ENCODE measurements at regions not wholly inside any gene's neighbourhood (a gene's known extent, or its start where the extent isn't known, plus 50 kb on each side); places are given as distances from the start of the nearest gene placed in this dataset.

DNA sequence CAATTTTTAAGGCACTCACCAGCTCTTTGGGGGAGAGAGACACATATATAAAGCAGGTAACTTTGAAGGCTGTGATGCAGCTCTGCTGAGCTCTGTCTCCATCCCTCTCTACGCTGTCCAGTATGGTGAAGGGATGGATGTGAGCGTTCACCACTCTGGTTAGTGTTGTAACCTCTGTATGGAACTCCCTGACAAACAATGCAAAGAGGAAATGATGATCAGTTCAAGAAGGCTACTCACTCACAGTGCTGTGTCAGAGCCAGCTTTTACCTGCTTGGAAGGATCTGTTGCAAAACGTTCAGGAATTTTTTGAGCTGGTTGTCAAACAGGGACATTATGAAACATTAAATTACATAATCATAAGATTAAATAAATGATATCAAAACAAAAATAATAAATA lies 90.8 kb upstream of the SLC10A2 start:
- TF ChIP-seq EZH2 (IDR thresholded peaks at IDR 0.05) (no peak), FOXP2 (optimal IDR thresholded peaks at IDR 0.05; ENCODE audit: control extremely low read depth, extremely low read length, insufficient read depth) (no peak), POLR2AphosphoS5 (IDR thresholded peaks at IDR 0.05; ENCODE audit: borderline replicate concordance, low read depth, low read length) (no peak)
- H3K27ac ChIP-seq = no peak overlapping the region
- no peak overlapping the region for H3K9ac ChIP-seq (ENCODE audit: insufficient read length)
- no peak for DNase-seq (ENCODE audit: low read depth, low spot score)
- no peaks in the 10 kb centered on the region for H3K36me3 ChIP-seq (ENCODE audit: insufficient read depth, low read length)
- no peak overlapping the region for H3K4me3 ChIP-seq
- H3K9me3 ChIP-seq (ENCODE audit: low read depth, low read length) = no peaks in the 10 kb centered on the region

DNA sequence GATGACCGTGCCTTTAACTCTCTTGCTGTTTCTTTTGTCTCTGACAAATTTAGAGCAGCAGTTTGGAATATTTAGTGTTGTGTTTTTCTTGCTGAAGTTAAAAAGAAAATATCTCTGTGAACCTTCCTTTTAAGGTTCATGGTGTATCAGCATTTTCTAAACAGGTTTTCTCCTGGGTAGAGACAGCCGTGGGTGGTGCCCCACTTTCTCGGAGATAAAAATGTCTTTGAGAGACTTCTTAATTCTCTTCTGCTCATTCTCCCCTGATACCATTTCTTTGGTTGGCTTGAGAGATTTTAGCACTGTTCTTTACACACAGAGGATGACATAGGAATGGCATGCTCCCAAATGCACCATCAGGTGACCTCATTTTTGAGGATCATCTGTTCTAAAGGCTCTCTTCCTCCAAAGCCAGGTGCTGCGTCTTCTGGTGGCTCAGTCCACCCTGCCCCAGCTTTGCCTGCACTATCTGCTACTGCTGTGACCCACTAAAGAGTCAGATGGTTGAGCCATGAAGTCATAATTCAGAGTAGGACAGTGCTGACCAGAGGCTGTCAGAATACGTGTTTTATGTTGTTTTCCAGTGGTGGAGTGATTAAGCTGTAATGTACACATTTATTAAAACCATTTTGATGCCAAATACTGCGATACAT lies 90.3 kb upstream of the SLC10A2 start:
- TF ChIP-seq EZH2 (IDR thresholded peaks at IDR 0.05) (no peak), FOXP2 (optimal IDR thresholded peaks at IDR 0.05; ENCODE audit: control extremely low read depth, extremely low read length, insufficient read depth) (no peak)
- no peak overlapping the region for H3K27ac ChIP-seq
- no peaks in the 10 kb centered on the region for H3K36me3 ChIP-seq (ENCODE audit: insufficient read depth, low read length)
- DNase-seq (ENCODE audit: low read depth, low spot score) = no peak
- H3K4me3 ChIP-seq = no peak overlapping the region
- no peak overlapping the region for H3K9ac ChIP-seq (ENCODE audit: insufficient read length)
- H3K9me3 ChIP-seq (ENCODE audit: low read depth, low read length) = no peaks in the 10 kb centered on the region

DNA sequence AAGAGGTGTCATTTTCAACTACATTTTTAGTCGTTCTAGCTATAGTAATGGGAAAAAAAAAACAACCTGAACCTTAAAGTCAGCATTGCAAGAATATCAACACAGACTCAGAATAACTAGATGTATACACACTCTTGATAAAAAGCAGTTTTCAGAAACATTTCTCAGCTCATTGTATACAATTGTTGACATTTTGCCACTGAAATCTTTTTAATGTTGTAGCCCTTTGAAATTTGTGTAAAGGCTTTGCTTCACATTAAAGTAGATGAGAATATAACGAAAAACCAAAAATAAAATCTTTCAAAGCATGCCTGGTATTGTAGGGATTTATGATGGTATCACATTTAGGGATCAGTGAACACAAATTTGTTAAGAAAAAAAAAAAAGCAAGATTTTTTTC lies 87.2 kb upstream of the SLC10A2 start:
- no peak overlapping the region for H3K9ac ChIP-seq (ENCODE audit: insufficient read length)
- H3K36me3 ChIP-seq (ENCODE audit: insufficient read depth, low read length) = no peaks in the 10 kb centered on the region
- no peaks in the 10 kb centered on the region for H3K9me3 ChIP-seq (ENCODE audit: low read depth, low read length)
- DNase-seq (ENCODE audit: low read depth, low spot score) = no peak
- no peak overlapping the region for H3K27ac ChIP-seq
- TF ChIP-seq EZH2 (IDR thresholded peaks at IDR 0.05) (no peak), FOXP2 (optimal IDR thresholded peaks at IDR 0.05; ENCODE audit: control extremely low read depth, extremely low read length, insufficient read depth) (no peak), POLR2AphosphoS5 (IDR thresholded peaks at IDR 0.05; ENCODE audit: borderline replicate concordance, low read depth, low read length) (no peak)
- H3K4me3 ChIP-seq = no peak overlapping the region

DNA sequence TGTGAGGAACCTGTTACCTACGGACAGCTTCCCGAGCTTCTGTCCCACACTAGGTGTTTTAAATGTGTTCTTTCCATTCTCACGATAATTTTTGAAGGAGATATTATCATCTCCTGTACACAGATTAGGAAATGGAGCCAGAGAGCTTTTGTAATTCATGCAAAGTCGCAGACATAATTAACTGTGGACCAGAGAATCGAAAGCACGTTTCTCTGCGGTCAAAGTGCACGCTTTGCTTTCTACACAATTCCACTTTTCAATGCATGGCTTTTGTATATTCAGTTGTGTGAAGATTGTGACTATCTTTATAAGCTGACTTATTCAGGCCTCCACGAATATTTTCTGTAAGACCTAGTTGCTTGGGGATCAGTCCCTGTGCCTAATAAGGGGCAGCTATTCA lies 81.7 kb upstream of the SLC10A2 start:
- Histone ChIP-seq H3K4me3 (no peak overlapping the region), H3K9ac (ENCODE audit: insufficient read length) (no peak overlapping the region), H3K27ac (no peak overlapping the region), H3K36me3 (ENCODE audit: insufficient read depth, low read length) (no peaks in the 10 kb centered on the region), H3K9me3 (ENCODE audit: low read depth, low read length) (no peaks in the 10 kb centered on the region)
- TF ChIP-seq POLR2AphosphoS5 (IDR thresholded peaks at IDR 0.05; ENCODE audit: borderline replicate concordance, low read depth, low read length) = no peak
- no peak for TF ChIP-seq FOXP2 (optimal IDR thresholded peaks at IDR 0.05; ENCODE audit: control extremely low read depth, extremely low read length, insufficient read depth)
- TF ChIP-seq EZH2 (IDR thresholded peaks at IDR 0.05) = no peak
- no peak for DNase-seq (ENCODE audit: low read depth, low spot score)

DNA sequence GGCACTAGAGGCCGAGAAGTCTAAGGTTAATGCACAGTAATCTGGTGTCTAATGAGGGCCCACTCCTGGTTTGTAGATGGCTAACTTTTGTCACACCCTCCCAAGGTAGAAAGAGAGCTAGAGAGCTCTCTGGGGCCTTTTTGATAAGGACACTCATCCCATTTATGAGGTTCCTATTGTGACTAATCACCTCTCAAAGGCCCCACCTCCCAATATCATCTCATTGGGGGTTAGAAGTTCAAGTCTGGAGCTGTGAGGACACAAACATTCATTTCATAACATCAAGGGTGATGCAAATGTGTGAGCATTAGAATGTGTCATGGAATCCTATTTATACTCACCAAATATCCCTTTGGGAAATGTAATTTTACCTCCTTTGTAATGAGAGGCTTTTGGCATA lies 79.2 kb upstream of the SLC10A2 start:
- no peak overlapping the region for H3K4me3 ChIP-seq
- DNase-seq (ENCODE audit: low read depth, low spot score) = no peak
- H3K36me3 ChIP-seq (ENCODE audit: insufficient read depth, low read length) = no peaks in the 10 kb centered on the region
- H3K27ac ChIP-seq = no peak overlapping the region
- TF ChIP-seq POLR2AphosphoS5 (IDR thresholded peaks at IDR 0.05; ENCODE audit: borderline replicate concordance, low read depth, low read length) (no peak), FOXP2 (optimal IDR thresholded peaks at IDR 0.05; ENCODE audit: control extremely low read depth, extremely low read length, insufficient read depth) (no peak), EZH2 (IDR thresholded peaks at IDR 0.05) (no peak)
- H3K9ac ChIP-seq (ENCODE audit: insufficient read length) = no peak overlapping the region
- H3K9me3 ChIP-seq (ENCODE audit: low read depth, low read length) = no peaks in the 10 kb centered on the region

DNA sequence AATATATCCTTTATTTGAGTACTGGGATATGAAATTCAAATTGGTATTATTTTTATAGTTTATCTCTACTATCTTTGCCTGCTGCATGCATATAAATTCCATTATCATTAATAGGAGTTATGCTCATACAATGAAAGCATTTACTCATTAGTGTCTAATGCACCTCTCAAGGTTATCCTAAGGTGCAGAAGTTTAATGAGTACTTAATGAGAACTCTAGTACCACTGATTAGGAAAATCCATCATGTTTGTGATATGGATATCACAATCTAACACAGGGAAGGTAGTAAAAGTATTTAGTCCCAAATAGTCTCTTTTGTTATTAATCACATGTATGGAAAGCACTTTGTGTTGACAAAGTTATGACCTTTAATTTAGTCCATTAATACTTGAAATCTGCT lies 77.2 kb upstream of the SLC10A2 start:
- H3K9ac ChIP-seq (ENCODE audit: insufficient read length) = no peak overlapping the region
- no peaks in the 10 kb centered on the region for H3K36me3 ChIP-seq (ENCODE audit: insufficient read depth, low read length)
- H3K27ac ChIP-seq = no peak overlapping the region
- no peak overlapping the region for H3K4me3 ChIP-seq
- TF ChIP-seq EZH2 (IDR thresholded peaks at IDR 0.05) = no peak
- no peak for TF ChIP-seq POLR2AphosphoS5 (IDR thresholded peaks at IDR 0.05; ENCODE audit: borderline replicate concordance, low read depth, low read length)
- no peak for TF ChIP-seq FOXP2 (optimal IDR thresholded peaks at IDR 0.05; ENCODE audit: control extremely low read depth, extremely low read length, insufficient read depth)
- no peak for DNase-seq (ENCODE audit: low read depth, low spot score)
- H3K9me3 ChIP-seq (ENCODE audit: low read depth, low read length) = no peaks in the 10 kb centered on the region

DNA sequence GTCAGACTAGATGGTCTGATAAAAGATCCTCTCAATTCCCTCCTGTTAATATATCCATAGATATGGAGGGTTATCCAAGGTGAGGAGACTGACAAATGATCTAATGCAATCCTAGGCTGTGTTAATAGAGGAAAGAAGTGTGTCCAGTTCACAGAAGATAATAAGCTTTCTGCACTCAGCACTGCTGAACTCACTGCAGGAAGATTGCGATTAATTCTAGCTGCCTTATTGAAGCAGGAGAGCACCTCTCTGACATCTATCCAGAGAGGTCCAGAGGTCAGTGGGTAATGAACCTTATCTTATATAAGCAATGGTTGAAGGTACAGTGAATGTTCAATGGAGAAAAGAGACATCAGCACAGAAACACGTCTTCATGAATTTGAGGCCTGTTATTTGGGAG lies 75.9 kb upstream of the SLC10A2 start:
- TF ChIP-seq FOXP2 (optimal IDR thresholded peaks at IDR 0.05; ENCODE audit: control extremely low read depth, extremely low read length, insufficient read depth) (no peak), POLR2AphosphoS5 (IDR thresholded peaks at IDR 0.05; ENCODE audit: borderline replicate concordance, low read depth, low read length) (no peak), EZH2 (IDR thresholded peaks at IDR 0.05) (no peak)

DNA sequence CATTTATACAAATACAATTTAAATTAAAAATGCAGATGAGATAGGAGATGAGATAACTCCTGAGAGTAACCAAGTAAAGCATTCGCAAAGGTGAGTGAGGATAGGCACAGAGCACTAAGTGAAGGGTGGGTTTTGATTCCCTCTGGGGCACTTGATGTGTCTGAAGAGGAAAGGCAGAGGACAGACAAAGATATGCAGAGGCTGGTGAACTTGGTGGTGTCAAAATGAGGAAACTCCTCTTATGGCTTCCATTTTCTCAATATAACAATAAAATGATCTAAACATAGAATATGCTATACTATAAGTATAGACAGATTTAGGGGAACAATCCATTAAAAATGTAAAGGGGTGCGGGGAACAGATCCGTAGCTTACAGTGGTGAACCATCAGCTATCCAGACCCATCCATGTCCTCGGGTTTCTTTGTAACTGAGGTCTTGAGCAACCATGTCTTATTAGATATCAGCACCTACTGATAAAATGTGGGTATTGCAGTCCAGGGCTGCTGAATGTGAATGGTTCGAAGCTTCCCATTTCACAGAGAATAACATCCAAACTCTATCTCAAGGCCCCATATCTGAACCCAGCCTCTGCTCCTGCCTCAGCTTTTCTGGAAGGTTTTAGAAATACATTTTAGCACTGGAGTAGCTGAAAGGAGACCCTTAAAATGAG lies 73.9 kb upstream of the SLC10A2 start:
- Histone ChIP-seq H3K4me3 (no peak overlapping the region), H3K27ac (no peak overlapping the region), H3K36me3 (ENCODE audit: insufficient read depth, low read length) (no peaks in the 10 kb centered on the region), H3K9ac (ENCODE audit: insufficient read length) (no peak overlapping the region), H3K9me3 (ENCODE audit: low read depth, low read length) (no peaks in the 10 kb centered on the region)
- no peak for TF ChIP-seq POLR2AphosphoS5 (IDR thresholded peaks at IDR 0.05; ENCODE audit: borderline replicate concordance, low read depth, low read length)
- TF ChIP-seq FOXP2 (optimal IDR thresholded peaks at IDR 0.05; ENCODE audit: control extremely low read depth, extremely low read length, insufficient read depth) = no peak
- no peak for DNase-seq (ENCODE audit: low read depth, low spot score)

More for the DNA sequence above, 75.9 kb upstream of the SLC10A2 start:
- no peak overlapping the region for H3K27ac ChIP-seq
- no peak overlapping the region for H3K4me3 ChIP-seq
- no peak overlapping the region for H3K9ac ChIP-seq (ENCODE audit: insufficient read length)
- H3K9me3 ChIP-seq (ENCODE audit: low read depth, low read length) = no peaks in the 10 kb centered on the region
- no peaks in the 10 kb centered on the region for H3K36me3 ChIP-seq (ENCODE audit: insufficient read depth, low read length)
- no peak for DNase-seq (ENCODE audit: low read depth, low spot score)

DNA sequence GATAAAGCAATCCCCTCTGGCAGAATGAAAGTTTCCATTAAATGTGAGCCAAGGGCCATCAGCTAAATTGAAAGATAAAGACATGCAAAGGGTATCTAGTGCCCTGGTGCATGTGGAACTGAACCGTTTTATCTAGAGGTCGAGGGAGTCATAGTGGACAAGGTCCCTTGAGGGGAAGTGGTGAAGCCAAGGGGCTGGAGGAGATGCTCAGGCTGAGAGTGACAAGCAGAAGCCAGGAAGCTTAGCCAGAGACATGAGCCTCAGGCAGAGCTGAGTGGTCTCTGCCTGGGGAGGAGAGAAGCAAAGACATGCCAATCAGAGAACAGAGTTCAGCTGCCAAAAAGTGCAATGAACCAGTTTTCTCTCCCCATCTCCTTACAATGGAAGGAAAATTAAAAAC lies 68.1 kb upstream of the SLC10A2 start:
- TF ChIP-seq EZH2 (IDR thresholded peaks at IDR 0.05) = no peak
- no peak for TF ChIP-seq FOXP2 (optimal IDR thresholded peaks at IDR 0.05; ENCODE audit: control extremely low read depth, extremely low read length, insufficient read depth)
- no peaks in the 10 kb centered on the region for H3K36me3 ChIP-seq (ENCODE audit: insufficient read depth, low read length)
- no peak overlapping the region for H3K9ac ChIP-seq (ENCODE audit: insufficient read length)

More for the DNA sequence above, 68.1 kb upstream of the SLC10A2 start:
- Histone ChIP-seq H3K27ac (no peak overlapping the region), H3K9me3 (ENCODE audit: low read depth, low read length) (no peaks in the 10 kb centered on the region), H3K4me3 (no peak overlapping the region)
- no peak for DNase-seq (ENCODE audit: low read depth, low spot score)

Measured in SK-N-MC (cell line).